ENCODE measurements at regions not wholly inside any gene's neighbourhood (a gene's known extent, or its start where the extent isn't known, plus 50 kb on each side); places are given as distances from the start of the nearest gene placed in this dataset.

GRCh38 chr3:31253782-31254181 is 278.9 kb upstream of the STT3B start:
- Histone ChIP-seq H3K4me3 (no peak overlapping the region), H3K4me1 (peaks cover 0 to 19% (median 6%) of the 10 kb centered on the region in 3 donors), H3K27ac (no peak overlapping the region), H3K36me3 (no peaks in the 10 kb centered on the region), H3K27me3 (no peaks in the 10 kb centered on the region), H3K9me3 (no peaks in the 10 kb centered on the region)
- no peak for DNase-seq
- TF ChIP-seq CTCF (IDR thresholded peaks at IDR 0.05) (no peak), POLR2A (IDR thresholded peaks at IDR 0.05) (no peak)
- intact Hi-C loops (cut with DNase I): no loop called here
- WGBS, 2 donors: 82 to 92% methylated on average over 4 of the region's 4 CpGs

GRCh38 chr3:31254483-31254882 is 278.2 kb upstream of the STT3B start:
- intact Hi-C loops (cut with DNase I): no loop called here
- WGBS, 2 donors: 68 to 75% methylated on average over 3 of the region's 3 CpGs
- DNase-seq: no peak
- TF ChIP-seq CTCF (IDR thresholded peaks at IDR 0.05) (no peak), POLR2A (IDR thresholded peaks at IDR 0.05) (no peak)
- no peaks in the 10 kb centered on the region for H3K27me3 ChIP-seq
- H3K4me1 ChIP-seq: peaks cover 0 to 19% (median 6%) of the 10 kb centered on the region in 3 donors
- no peaks in the 10 kb centered on the region for H3K9me3 ChIP-seq
- H3K4me3 ChIP-seq: no peak overlapping the region
- H3K36me3 ChIP-seq: no peaks in the 10 kb centered on the region
- no peak overlapping the region for H3K27ac ChIP-seq

- Histone ChIP-seq H3K4me1 (peaks cover 0 to 15% (median 6%) of the 10 kb centered on the region in 3 donors), H3K4me3 (no peak overlapping the region), H3K36me3 (no peaks in the 10 kb centered on the region), H3K27me3 (no peaks in the 10 kb centered on the region), H3K9me3 (no peaks in the 10 kb centered on the region), H3K27ac (peak overlapping the region in 1 of 4 donors; percentile 32)
- DNase-seq: no peak
- intact Hi-C loops (cut with DNase I): no loop called here
- TF ChIP-seq CTCF (IDR thresholded peaks at IDR 0.05) (no peak), POLR2A (IDR thresholded peaks at IDR 0.05) (no peak)
- 29 to 30% methylated on average over 2 of the region's 2 CpGs for WGBS, 2 donors
Measured at GRCh38 chr3:31255007-31255581, 277.6 kb upstream of the STT3B start.

GRCh38 chr3:31262201-31262600 is 270.5 kb upstream of the STT3B start:
- intact Hi-C loops (cut with DNase I): no loop called here
- H3K9me3 ChIP-seq: no peaks in the 10 kb centered on the region

GRCh38 chr3:31263897-31264296 is 268.8 kb upstream of the STT3B start:
- H3K9me3 ChIP-seq: no peaks in the 10 kb centered on the region
- H3K4me1 ChIP-seq: no peaks in the 10 kb centered on the region
- H3K27me3 ChIP-seq: no peaks in the 10 kb centered on the region
- no peak overlapping the region for H3K4me3 ChIP-seq
- 45 to 64% methylated on average over 1 of the region's 1 CpG for WGBS, 2 donors
- no peak overlapping the region for H3K27ac ChIP-seq
- no peaks in the 10 kb centered on the region for H3K36me3 ChIP-seq
- intact Hi-C loops (cut with DNase I): no loop called here
- DNase-seq: no peak
- TF ChIP-seq POLR2A (IDR thresholded peaks at IDR 0.05) (no peak), CTCF (IDR thresholded peaks at IDR 0.05) (no peak)

More at GRCh38 chr3:31262201-31262600, 270.5 kb upstream of the STT3B start:
- DNase-seq: no peak
- Histone ChIP-seq H3K4me3 (no peak overlapping the region), H3K27me3 (no peaks in the 10 kb centered on the region), H3K4me1 (no peaks in the 10 kb centered on the region), H3K27ac (no peak overlapping the region), H3K36me3 (no peaks in the 10 kb centered on the region)
- WGBS, 2 donors: 59 to 80% methylated on average over 2 of the region's 2 CpGs
- no peak for TF ChIP-seq POLR2A (IDR thresholded peaks at IDR 0.05)
- no peak for TF ChIP-seq CTCF (IDR thresholded peaks at IDR 0.05)

Data from esophagus squamous epithelium (tissue), 5 donors.